GM06990 (cell line): ENCODE measurements at regions not wholly inside any gene's neighbourhood (a gene's known extent, or its start where the extent isn't known, plus 50 kb on each side); places are given as distances from the start of the nearest gene placed in this dataset.

Experiments used
- DNase-seq: peaks from one replicate; pipeline ENCODE4 v3.0.0-alpha.2; 2011; ENCODE audit not compliant: insufficient read length; ENCODE audit errors: extremely low read depth
- H3K27me3 ChIP-seq: replicated peaks from 2 replicates; pipeline ENCODE4 v1.6.0; 2011; ENCODE audit warnings: low read length; ENCODE audit not compliant: control insufficient read depth, insufficient read depth
- H3K36me3 ChIP-seq: 2 replicates; pipeline ENCODE4 v1.5.1; 2011; ENCODE audit warnings: low read length; ENCODE audit not compliant: control insufficient read depth, insufficient read depth
- H3K4me3 ChIP-seq: replicated peaks from 2 replicates; pipeline ENCODE4 v1.5.1; 2011; ENCODE audit warnings: low read depth, mild to moderate bottlenecking, control low read depth, low read length
- CTCF ChIP-seq: IDR thresholded peaks from 2 replicates; pipeline ENCODE4 v1.5.1; 2011; ENCODE audit warnings: low read length, control low read depth, mild to moderate bottlenecking, inconsistent platforms; ENCODE audit not compliant: insufficient read depth, poor library complexity, severe bottlenecking

GRCh38 chr4:116953947-116954346 lies 131.4 kb downstream of the TRAM1L1 start:
- Histone ChIP-seq H3K4me3 (no peak overlapping the region), H3K27me3 (no peaks in the 10 kb centered on the region), H3K36me3 (no peaks in the 10 kb centered on the region)
- no peak for DNase-seq
- TF ChIP-seq CTCF = no peak

- Histone ChIP-seq H3K36me3 (no peaks in the 10 kb centered on the region), H3K4me3 (no peak overlapping the region), H3K27me3 (no peaks in the 10 kb centered on the region)
- TF ChIP-seq CTCF = no peak
- no peak for DNase-seq
Observed at GRCh38 chr4:116952530-116953136, 132.7 kb downstream of the TRAM1L1 start.

GRCh38 chr4:116949856-116950255 lies 135.5 kb downstream of the TRAM1L1 start:
- H3K4me3 ChIP-seq = no peak overlapping the region
- DNase-seq = no peak
- no peaks in the 10 kb centered on the region for H3K27me3 ChIP-seq
- TF ChIP-seq CTCF = no peak
- H3K36me3 ChIP-seq = no peaks in the 10 kb centered on the region

GRCh38 chr4:116942315-116942714 lies 143.1 kb downstream of the TRAM1L1 start:
- H3K27me3 ChIP-seq = no peaks in the 10 kb centered on the region
- H3K4me3 ChIP-seq = no peak overlapping the region
- no peak for TF ChIP-seq CTCF
- H3K36me3 ChIP-seq = no peaks in the 10 kb centered on the region
- no peak for DNase-seq

GRCh38 chr4:116930329-116930728 lies 155.0 kb downstream of the TRAM1L1 start:
- no peaks in the 10 kb centered on the region for H3K36me3 ChIP-seq
- TF ChIP-seq CTCF = no peak

More at GRCh38 chr4:116930329-116930728, 155.0 kb downstream of the TRAM1L1 start:
- no peak overlapping the region for H3K4me3 ChIP-seq
- no peak for DNase-seq
- H3K27me3 ChIP-seq = no peaks in the 10 kb centered on the region
